Astrocyte (in vitro differentiated cells and primary cell): ENCODE measurements at regions not wholly inside any gene's neighbourhood (a gene's known extent, or its start where the extent isn't known, plus 50 kb on each side); places are given as distances from the start of the nearest gene placed in this dataset.

Source experiments
- DNase-seq: peaks from one replicate; pipeline ENCODE4 v3.0.0-alpha.2; 2010; ENCODE audit warnings: low read depth
- FAIRE-seq: peaks from 2 replicates; lab custom pipeline; 2011; peaks lifted over from hg19 to GRCh38; lab: Jason Lieb, UNC
- H2AFZ ChIP-seq: 2 replicates; pipeline ENCODE4 v1.6.0; 2012; ENCODE audit warnings: low read depth, low read length, inconsistent platforms
- H3K27ac ChIP-seq: 2 replicates; pipeline ENCODE4 v1.5.1; 2011; ENCODE audit warnings: low read depth, low read length, inconsistent platforms
- H3K27me3 ChIP-seq: 2 replicates; pipeline ENCODE4 v1.6.0; 2011; ENCODE audit warnings: low read length, inconsistent platforms; ENCODE audit not compliant: insufficient read depth
- H3K36me3 ChIP-seq: 2 replicates; pipeline ENCODE4 v1.5.1; 2011; ENCODE audit warnings: low read length, inconsistent platforms; ENCODE audit not compliant: insufficient read depth
- H3K4me1 ChIP-seq: 2 replicates; pipeline ENCODE4 v1.5.1; 2011; ENCODE audit warnings: low read length, inconsistent platforms; ENCODE audit not compliant: insufficient read depth
- H3K4me2 ChIP-seq: 2 replicates; pipeline ENCODE4 v1.6.0; 2012; ENCODE audit warnings: low read length, inconsistent platforms
- H3K4me3 ChIP-seq: 2 replicates; pipeline ENCODE4 v1.5.1; 2011; ENCODE audit warnings: low read depth, mild to moderate bottlenecking, low read length, inconsistent platforms; ENCODE audit not compliant: insufficient read depth
- H3K79me2 ChIP-seq: 2 replicates; pipeline ENCODE4 v1.6.0; 2012; ENCODE audit warnings: mild to moderate bottlenecking, low read length, inconsistent platforms; ENCODE audit not compliant: insufficient read depth
- H3K9ac ChIP-seq: 2 replicates; pipeline ENCODE4 v1.6.0; 2012; ENCODE audit warnings: mild to moderate bottlenecking, low read length, inconsistent platforms
- H3K9me3 ChIP-seq: 2 replicates; pipeline ENCODE4 v1.5.1; 2012; ENCODE audit warnings: low read depth, mild to moderate bottlenecking, low read length, inconsistent platforms; ENCODE audit not compliant: insufficient read depth
- H4K20me1 ChIP-seq: 2 replicates; pipeline ENCODE4 v1.6.0; 2012; ENCODE audit warnings: low read length, inconsistent platforms; ENCODE audit not compliant: insufficient read depth
- H3K27ac Mint-ChIP-seq: one replicate; pipeline ENCODE4 v1.8.0; 2021; ENCODE audit warnings: mild to moderate bottlenecking, mixed read lengths; ENCODE audit not compliant: unreplicated experiment
- H3K27me3 Mint-ChIP-seq: one replicate; pipeline ENCODE4 v1.8.0; 2021; ENCODE audit warnings: low read depth, mixed read lengths; ENCODE audit not compliant: unreplicated experiment
- H3K36me3 Mint-ChIP-seq: one replicate; pipeline ENCODE4 v1.8.0; 2021; ENCODE audit warnings: low read depth, mixed read lengths; ENCODE audit not compliant: unreplicated experiment
- H3K4me1 Mint-ChIP-seq: one replicate; pipeline ENCODE4 v1.8.0; 2021; ENCODE audit warnings: low read depth, mixed read lengths; ENCODE audit not compliant: unreplicated experiment
- H3K4me3 Mint-ChIP-seq: one replicate; pipeline ENCODE4 v1.8.0; 2021; ENCODE audit warnings: mild to moderate bottlenecking, moderate library complexity, mixed read lengths; ENCODE audit not compliant: unreplicated experiment
- H3K9me3 Mint-ChIP-seq: one replicate; pipeline ENCODE4 v1.8.0; 2021; ENCODE audit warnings: mild to moderate bottlenecking, mixed read lengths; ENCODE audit not compliant: unreplicated experiment
- EZH2 ChIP-seq: IDR thresholded peaks from 2 replicates; pipeline ENCODE4 v1.6.1; 2012; ENCODE audit warnings: mild to moderate bottlenecking, low read length, inconsistent platforms; ENCODE audit not compliant: insufficient read depth
- TF ChIP-seq, protein P1 (sequence below): IDR thresholded peaks from 2 replicates; pipeline ENCODE4 v1.5.1; 2011; ENCODE audit warnings: low read depth, mild to moderate bottlenecking, inconsistent platforms, low read length, moderate library complexity; ENCODE audit not compliant: insufficient read depth

DNA sequence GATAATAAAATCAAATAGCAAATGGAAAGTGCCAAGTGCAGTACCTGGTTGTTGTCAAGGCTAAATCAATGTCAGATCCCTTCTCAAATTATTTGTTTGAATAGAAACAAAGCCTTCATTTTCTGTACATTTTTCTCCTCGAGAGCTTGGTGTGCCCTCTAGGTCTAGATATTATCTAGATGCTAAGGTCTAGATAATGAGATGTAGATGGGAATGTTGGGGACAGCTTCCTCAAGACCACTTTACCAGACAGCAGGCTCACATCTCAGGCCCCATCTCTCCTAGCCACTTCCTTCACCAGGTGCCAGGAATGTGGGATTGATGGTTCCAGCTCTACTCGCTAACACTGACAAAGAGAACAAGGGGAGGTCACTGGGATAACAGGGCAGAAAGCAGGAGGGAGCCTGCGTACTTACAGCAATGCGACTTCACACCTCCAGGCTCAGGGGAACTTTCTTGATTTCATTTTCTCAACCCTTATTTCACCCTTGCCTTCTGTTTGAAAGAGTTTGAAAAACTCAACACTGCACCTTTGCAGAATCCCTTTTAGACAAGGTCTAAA is 451.4 kb upstream of the VSTM2A start:
- no peak overlapping the region for H3K4me2 ChIP-seq
- Mint-ChIP-seq H3K27ac (no peak overlapping the region), H3K4me3 (no peak overlapping the region), H3K4me1 (no peaks in the 10 kb centered on the region), H3K9me3 (no peaks in the 10 kb centered on the region), H3K36me3 (no peaks in the 10 kb centered on the region), H3K27me3 (no peaks in the 10 kb centered on the region)
- no peaks in the 10 kb centered on the region for H3K79me2 ChIP-seq
- no peak overlapping the region for H3K9ac ChIP-seq
- no peak for DNase-seq
- H3K9me3 ChIP-seq, result peaks cover 4% of the 10 kb centered on the region
- no peaks in the 10 kb centered on the region for H3K4me1 ChIP-seq
- no peak overlapping the region for H3K4me3 ChIP-seq
- H4K20me1 ChIP-seq, result no peaks in the 10 kb centered on the region
- H3K27me3 ChIP-seq, result no peaks in the 10 kb centered on the region
- no peak for FAIRE-seq
- H3K36me3 ChIP-seq, result no peaks in the 10 kb centered on the region
- H3K27ac ChIP-seq, result no peak overlapping the region
- no peak for TF ChIP-seq EZH2
- TF ChIP-seq, protein P1, sequence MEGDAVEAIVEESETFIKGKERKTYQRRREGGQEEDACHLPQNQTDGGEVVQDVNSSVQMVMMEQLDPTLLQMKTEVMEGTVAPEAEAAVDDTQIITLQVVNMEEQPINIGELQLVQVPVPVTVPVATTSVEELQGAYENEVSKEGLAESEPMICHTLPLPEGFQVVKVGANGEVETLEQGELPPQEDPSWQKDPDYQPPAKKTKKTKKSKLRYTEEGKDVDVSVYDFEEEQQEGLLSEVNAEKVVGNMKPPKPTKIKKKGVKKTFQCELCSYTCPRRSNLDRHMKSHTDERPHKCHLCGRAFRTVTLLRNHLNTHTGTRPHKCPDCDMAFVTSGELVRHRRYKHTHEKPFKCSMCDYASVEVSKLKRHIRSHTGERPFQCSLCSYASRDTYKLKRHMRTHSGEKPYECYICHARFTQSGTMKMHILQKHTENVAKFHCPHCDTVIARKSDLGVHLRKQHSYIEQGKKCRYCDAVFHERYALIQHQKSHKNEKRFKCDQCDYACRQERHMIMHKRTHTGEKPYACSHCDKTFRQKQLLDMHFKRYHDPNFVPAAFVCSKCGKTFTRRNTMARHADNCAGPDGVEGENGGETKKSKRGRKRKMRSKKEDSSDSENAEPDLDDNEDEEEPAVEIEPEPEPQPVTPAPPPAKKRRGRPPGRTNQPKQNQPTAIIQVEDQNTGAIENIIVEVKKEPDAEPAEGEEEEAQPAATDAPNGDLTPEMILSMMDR, result no peak
- H2AFZ ChIP-seq, result no peak overlapping the region

- Histone ChIP-seq H3K36me3 (no peaks in the 10 kb centered on the region), H3K27ac (no peak overlapping the region), H4K20me1 (no peaks in the 10 kb centered on the region), H3K27me3 (no peaks in the 10 kb centered on the region), H3K4me1 (no peaks in the 10 kb centered on the region), H3K9ac (no peak overlapping the region), H3K79me2 (no peaks in the 10 kb centered on the region), H3K4me2 (no peak overlapping the region), H2AFZ (no peak overlapping the region), H3K9me3 (peaks cover 4% of the 10 kb centered on the region), H3K4me3 (no peak overlapping the region)
- FAIRE-seq, result no peak
- no peaks in the 10 kb centered on the region for H3K9me3 Mint-ChIP-seq
- no peaks in the 10 kb centered on the region for H3K27me3 Mint-ChIP-seq
- no peaks in the 10 kb centered on the region for H3K36me3 Mint-ChIP-seq
- H3K4me1 Mint-ChIP-seq, result no peaks in the 10 kb centered on the region
- H3K4me3 Mint-ChIP-seq, result no peak overlapping the region
- TF ChIP-seq, protein P1, result no peak
- no peak for TF ChIP-seq EZH2
- no peak for DNase-seq
- no peak overlapping the region for H3K27ac Mint-ChIP-seq
These were observed 450.9 kb upstream of the VSTM2A start for GRCh38 chr7:54091322-54091721.

GRCh38 chr7:54097886-54098285 is 444.3 kb upstream of the VSTM2A start:
- Histone ChIP-seq H2AFZ (no peak overlapping the region), H3K27me3 (no peaks in the 10 kb centered on the region), H4K20me1 (no peaks in the 10 kb centered on the region), H3K79me2 (no peaks in the 10 kb centered on the region), H3K4me1 (no peaks in the 10 kb centered on the region), H3K36me3 (no peaks in the 10 kb centered on the region), H3K27ac (no peak overlapping the region), H3K4me3 (no peak overlapping the region), H3K9me3 (no peaks in the 10 kb centered on the region), H3K4me2 (no peak overlapping the region), H3K9ac (no peak overlapping the region)
- no peaks in the 10 kb centered on the region for H3K9me3 Mint-ChIP-seq
- TF ChIP-seq, protein P1, result no peak
- no peak for TF ChIP-seq EZH2
- H3K27me3 Mint-ChIP-seq, result no peaks in the 10 kb centered on the region
- no peak for DNase-seq
- H3K36me3 Mint-ChIP-seq, result no peaks in the 10 kb centered on the region
- H3K27ac Mint-ChIP-seq, result no peak overlapping the region
- no peak overlapping the region for H3K4me3 Mint-ChIP-seq
- FAIRE-seq, result no peak
- H3K4me1 Mint-ChIP-seq, result no peaks in the 10 kb centered on the region
